HG02938 (cell line): ENCODE measurements at regions not wholly inside any gene's neighbourhood (a gene's known extent, or its start where the extent isn't known, plus 50 kb on each side); places are given as distances from the start of the nearest gene placed in this dataset.
"Not testable (repeated sequence)": the region's sequence is repeated elsewhere in the genome, so short reads cannot be mapped to it uniquely, and the experiment has no call there.

Experiments used
- ATAC-seq: cut with Tn5 transposase; IDR thresholded peaks from one replicate; pipeline ENCODE4 v1.9.1; 2021; ENCODE audit warnings: mild to moderate bottlenecking, moderate library complexity; ENCODE audit not compliant: unreplicated experiment

- no peak for ATAC-seq
These were observed 227.8 kb upstream of the MOCS1 start for GRCh38 chr6:40162074-40162473.

GRCh38 chr6:40160826-40161225 is 226.6 kb upstream of the MOCS1 start:
- no peak for ATAC-seq

GRCh38 chr6:40159865-40160264 is 225.6 kb upstream of the MOCS1 start:
- no peak for ATAC-seq

GRCh38 chr6:40152701-40153436 is 218.6 kb upstream of the MOCS1 start:
- ATAC-seq, result no peak

GRCh38 chr6:40152196-40152595 is 217.9 kb upstream of the MOCS1 start:
- ATAC-seq, result no peak

GRCh38 chr6:40148882-40149573 is 214.8 kb upstream of the MOCS1 start:
- ATAC-seq, result peak; percentile 98

- no peak for ATAC-seq
These were observed 212.6 kb upstream of the MOCS1 start for GRCh38 chr6:40146902-40147301.

GRCh38 chr6:40139447-40139846 is 205.2 kb upstream of the MOCS1 start:
- ATAC-seq, result no peak

GRCh38 chr6:40138273-40138720 is 204.0 kb upstream of the MOCS1 start:
- ATAC-seq, result peak; percentile 47

- no peak for ATAC-seq
These were observed 201.3 kb upstream of the MOCS1 start for GRCh38 chr6:40135491-40136072.

- ATAC-seq, result not testable (repeated sequence)
These were observed 199.7 kb upstream of the MOCS1 start for GRCh38 chr6:40133981-40134380.

GRCh38 chr6:40131675-40132074 is 197.4 kb upstream of the MOCS1 start:
- ATAC-seq, result no peak

- no peak for ATAC-seq
These were observed 193.9 kb upstream of the MOCS1 start for GRCh38 chr6:40128127-40128526.

GRCh38 chr6:40125680-40126394 is 191.6 kb upstream of the MOCS1 start:
- no peak for ATAC-seq

GRCh38 chr6:40124924-40125323 is 190.7 kb upstream of the MOCS1 start:
- ATAC-seq, result no peak

GRCh38 chr6:40116832-40117231 is 182.6 kb upstream of the MOCS1 start:
- ATAC-seq, result no peak

- ATAC-seq, result no peak
These were observed 178.1 kb upstream of the MOCS1 start for GRCh38 chr6:40112350-40112749.

- ATAC-seq, result no peak
These were observed 174.5 kb upstream of the MOCS1 start for GRCh38 chr6:40108736-40109135.

GRCh38 chr6:40106840-40107239 is 172.6 kb upstream of the MOCS1 start:
- no peak for ATAC-seq

- no peak for ATAC-seq
These were observed 164.5 kb upstream of the MOCS1 start for GRCh38 chr6:40098774-40099173.

- ATAC-seq, result no peak
These were observed 163.3 kb upstream of the MOCS1 start for GRCh38 chr6:40097590-40097989.
